ENCODE measurements at regions not wholly inside any gene's neighbourhood (a gene's known extent, or its start where the extent isn't known, plus 50 kb on each side); places are given as distances from the start of the nearest gene placed in this dataset.
A peak's percentile ranks its signal among the peaks of the same experiment; 100 is the strongest.

DNA sequence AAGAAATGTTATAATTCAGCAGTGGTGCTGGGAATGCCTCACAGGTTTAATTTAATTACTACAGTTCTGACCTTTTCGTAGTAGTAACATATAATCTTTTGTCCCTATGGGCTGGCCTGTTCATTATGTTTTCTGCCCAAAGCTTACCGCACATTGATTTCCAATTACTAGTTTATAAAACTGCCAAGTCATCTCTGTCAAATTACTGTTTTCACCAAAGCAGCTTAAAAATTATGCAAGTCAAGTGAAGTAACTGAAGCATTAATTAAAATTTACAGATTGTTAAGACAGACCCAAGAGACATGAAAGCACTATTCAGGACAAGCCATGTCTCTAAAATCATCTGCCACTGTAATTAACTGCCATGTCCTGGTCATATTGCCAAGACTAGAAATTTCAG lies 93.9 kb upstream of the FTMT start (continued):
- TF ChIP-seq, protein P1, sequence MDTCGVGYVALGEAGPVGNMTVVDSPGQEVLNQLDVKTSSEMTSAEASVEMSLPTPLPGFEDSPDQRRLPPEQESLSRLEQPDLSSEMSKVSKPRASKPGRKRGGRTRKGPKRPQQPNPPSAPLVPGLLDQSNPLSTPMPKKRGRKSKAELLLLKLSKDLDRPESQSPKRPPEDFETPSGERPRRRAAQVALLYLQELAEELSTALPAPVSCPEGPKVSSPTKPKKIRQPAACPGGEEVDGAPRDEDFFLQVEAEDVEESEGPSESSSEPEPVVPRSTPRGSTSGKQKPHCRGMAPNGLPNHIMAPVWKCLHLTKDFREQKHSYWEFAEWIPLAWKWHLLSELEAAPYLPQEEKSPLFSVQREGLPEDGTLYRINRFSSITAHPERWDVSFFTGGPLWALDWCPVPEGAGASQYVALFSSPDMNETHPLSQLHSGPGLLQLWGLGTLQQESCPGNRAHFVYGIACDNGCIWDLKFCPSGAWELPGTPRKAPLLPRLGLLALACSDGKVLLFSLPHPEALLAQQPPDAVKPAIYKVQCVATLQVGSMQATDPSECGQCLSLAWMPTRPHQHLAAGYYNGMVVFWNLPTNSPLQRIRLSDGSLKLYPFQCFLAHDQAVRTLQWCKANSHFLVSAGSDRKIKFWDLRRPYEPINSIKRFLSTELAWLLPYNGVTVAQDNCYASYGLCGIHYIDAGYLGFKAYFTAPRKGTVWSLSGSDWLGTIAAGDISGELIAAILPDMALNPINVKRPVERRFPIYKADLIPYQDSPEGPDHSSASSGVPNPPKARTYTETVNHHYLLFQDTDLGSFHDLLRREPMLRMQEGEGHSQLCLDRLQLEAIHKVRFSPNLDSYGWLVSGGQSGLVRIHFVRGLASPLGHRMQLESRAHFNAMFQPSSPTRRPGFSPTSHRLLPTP (IDR thresholded peaks at IDR 0.05; ENCODE audit: borderline replicate concordance, extremely low read depth, insufficient read length) = no peak
- TF ChIP-seq ZNF699 (CRISPR knock-in tag; IDR thresholded peaks at IDR 0.05; ENCODE audit: insufficient replicate concordance) (no peak), ZNF644 (tag; IDR thresholded peaks at IDR 0.05; ENCODE audit: low read depth) (no peak), CBX2 (IDR thresholded peaks at IDR 0.05; ENCODE audit: insufficient read depth, low read length, poor library complexity, severe bottlenecking) (no peak), RNF2 (IDR thresholded peaks at IDR 0.05) (no peak), C11orf30 (IDR thresholded peaks at IDR 0.05; ENCODE audit: low read depth) (peak; percentile 21; the same call in 1 of the 2 replicates)
- TF ChIP-seq, protein P2, sequence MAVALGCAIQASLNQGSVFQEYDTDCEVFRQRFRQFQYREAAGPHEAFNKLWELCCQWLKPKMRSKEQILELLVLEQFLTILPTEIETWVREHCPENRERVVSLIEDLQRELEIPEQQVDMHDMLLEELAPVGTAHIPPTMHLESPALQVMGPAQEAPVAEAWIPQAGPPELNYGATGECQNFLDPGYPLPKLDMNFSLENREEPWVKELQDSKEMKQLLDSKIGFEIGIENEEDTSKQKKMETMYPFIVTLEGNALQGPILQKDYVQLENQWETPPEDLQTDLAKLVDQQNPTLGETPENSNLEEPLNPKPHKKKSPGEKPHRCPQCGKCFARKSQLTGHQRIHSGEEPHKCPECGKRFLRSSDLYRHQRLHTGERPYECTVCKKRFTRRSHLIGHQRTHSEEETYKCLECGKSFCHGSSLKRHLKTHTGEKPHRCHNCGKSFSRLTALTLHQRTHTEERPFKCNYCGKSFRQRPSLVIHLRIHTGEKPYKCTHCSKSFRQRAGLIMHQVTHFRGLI (CRISPR knock-in tag; IDR thresholded peaks at IDR 0.05) = no peak

All from K562 (cell line).